HCT116 (cell line): ENCODE measurements at regions not wholly inside any gene's neighbourhood (a gene's known extent, or its start where the extent isn't known, plus 50 kb on each side); places are given as distances from the start of the nearest gene placed in this dataset.

Experiments
- ATAC-seq: fragments of 200-7000 bp; cut with Tn5 transposase; 2 replicates; pipeline ENCODE4 v1.9.1; 2020; ENCODE audit warnings: mild to moderate bottlenecking, moderate library complexity
- BruUV-seq: library from RNA; stranded (reverse); fragments of 400-500 nt; replicated peaks from 2 replicates; lab custom pipeline; 2021; lab: Mats Ljungman, UMichigan
- CTCF ChIA-PET: fragments of 300-600 bp; sonication (Branson Sonifier 250); formaldehyde crosslinking; loops from one replicate; lab custom pipeline; 2021; ENCODE audit warnings: antibody characterized with exemption; lab: Charles Lee
- POLR2A ChIA-PET: fragments of 300-600, 350-600 bp; sonication (Branson Sonifier 250); formaldehyde crosslinking; loops from one replicate; lab custom pipeline; 2021; ENCODE audit warnings: antibody characterized with exemption; lab: Charles Lee
- RAD21 ChIA-PET, 2 experiments: fragments of 300-600 bp; sonication (Branson Sonifier 250); formaldehyde crosslinking; loops; one replicate each; lab custom pipeline; 2023; ENCODE audit warnings: low total read pairs in 2 of 2; ENCODE audit not compliant: uncharacterized antibody in 2 of 2, unreplicated experiment in 2 of 2, low non-redundant PET in 1 of 2; lab: Charles Lee
- DNase-seq: peaks from one replicate; pipeline ENCODE4 v3.0.0-alpha.2; 2010; ENCODE audit warnings: low read depth, low spot score
- H2AFZ ChIP-seq: fragments of 200-600 bp; shearing (Covaris generic), sonication (generic); 2 replicates; pipeline ENCODE4 v1.6.1; 2017; ENCODE audit warnings: low read depth, mixed run types, mixed read lengths, antibody characterized with exemption, low read length; ENCODE audit not compliant: poor library complexity, severe bottlenecking
- H3K27ac ChIP-seq: 2 replicates; pipeline ENCODE4 v1.5.1; 2012; ENCODE audit warnings: low read depth, low read length
- H3K27me3 ChIP-seq: fragments of 200-600 bp; sonication (generic); 2 replicates; pipeline ENCODE4 v1.6.1; 2016; ENCODE audit warnings: mixed run types, low read length, mixed read lengths; ENCODE audit not compliant: insufficient read depth
- H3K36me3 ChIP-seq, 2 experiments: fragments of 200-500 bp in 1 of 2; fragments of 200-600 bp in 1 of 2; sonication (Bioruptor generic) in 1 of 2; sonication (generic) in 1 of 2; 2 replicates each; pipeline versions ENCODE4 v1.5.1 to v1.6.1; 2014 to 2016; ENCODE audit warnings: low read length in 2 of 2, inconsistent platforms in 1 of 2, mixed read lengths in 1 of 2, mixed run types in 1 of 2; ENCODE audit not compliant: insufficient read depth in 2 of 2, control insufficient read depth in 1 of 2
- H3K4me1 ChIP-seq, 2 experiments: fragments of 200-600 bp in 1 of 2; sonication (generic) in 1 of 2; 2 replicates each; pipeline versions ENCODE4 v1.5.1 to v1.6.1; 2012 to 2017; ENCODE audit warnings: low read length in 2 of 2, inconsistent platforms in 1 of 2, mild to moderate bottlenecking in 1 of 2, mixed read lengths in 1 of 2, mixed run types in 1 of 2, moderate library complexity in 1 of 2; ENCODE audit not compliant: insufficient read depth in 2 of 2, control insufficient read depth in 1 of 2
- H3K4me2 ChIP-seq: fragments of 200-600 bp; sonication (generic); 2 replicates; pipeline ENCODE4 v1.6.1; 2017; ENCODE audit warnings: mixed run types, low read length, mixed read lengths
- H3K4me3 ChIP-seq, 2 experiments: fragments of 200-600 bp in 1 of 2; sonication (generic) in 1 of 2; replicated peaks in 1 of 2; 2 replicates each; pipeline ENCODE4 v1.5.1; 2011 to 2016; ENCODE audit warnings: low read length in 2 of 2, control low read depth in 1 of 2, low read depth in 1 of 2, mild to moderate bottlenecking in 1 of 2, mixed read lengths in 1 of 2, mixed run types in 1 of 2
- H3K79me2 ChIP-seq: fragments of 200-600 bp; sonication (generic); 2 replicates; pipeline ENCODE4 v1.6.1; 2017; ENCODE audit warnings: mild to moderate bottlenecking, mixed run types, low read length, moderate library complexity, mixed read lengths; ENCODE audit not compliant: insufficient read depth
- H3K9ac ChIP-seq: fragments of 200-600 bp; sonication (generic); 2 replicates; pipeline ENCODE4 v1.6.1; 2016; ENCODE audit warnings: low read length, mixed read lengths
- H3K9me2 ChIP-seq: fragments of 200-600 bp; sonication (generic), shearing (Covaris generic); 2 replicates; pipeline ENCODE4 v1.6.1; 2017; ENCODE audit warnings: mixed run types, mild to moderate bottlenecking, moderate library complexity; ENCODE audit not compliant: insufficient read depth
- H3K9me3 ChIP-seq, 2 experiments: fragments of 200-500 bp in 1 of 2; fragments of 200-600 bp in 1 of 2; sonication (Bioruptor generic) in 1 of 2; sonication (generic) in 1 of 2; 2 replicates each; pipeline ENCODE4 v1.6.1; 2014 to 2017; ENCODE audit warnings: low read length in 2 of 2, mixed read lengths in 2 of 2, inconsistent platforms in 1 of 2, low read depth in 1 of 2, mild to moderate bottlenecking in 1 of 2, mixed run types in 1 of 2, moderate library complexity in 1 of 2; ENCODE audit not compliant: control insufficient read depth in 1 of 2, insufficient read depth in 1 of 2
- H4K20me1 ChIP-seq: fragments of 200-600 bp; sonication (generic), shearing (Covaris generic); 2 replicates; pipeline ENCODE4 v1.6.1; 2017; ENCODE audit warnings: mixed run types, mild to moderate bottlenecking, moderate library complexity; ENCODE audit not compliant: insufficient read depth
- ATF3 ChIP-seq: IDR thresholded peaks from 2 replicates; pipeline ENCODE4 v1.6.1; 2012
- CBX3 ChIP-seq: IDR thresholded peaks from 2 replicates; pipeline ENCODE4 v1.6.1; 2012; ENCODE audit warnings: low read depth
- CTCF ChIP-seq, 3 experiments: fragments of 200-600 bp in 1 of 3; sonication (generic) in 1 of 3; IDR thresholded peaks in 2 of 3; conservative IDR thresholded peaks in 1 of 3; 2 replicates each; pipeline ENCODE4 v1.5.1; 2012 to 2017; ENCODE audit warnings: low read depth in 2 of 3, low read length in 2 of 3, antibody characterized with exemption in 1 of 3, borderline replicate concordance in 1 of 3, control low read depth in 1 of 3, mild to moderate bottlenecking in 1 of 3, mixed read lengths in 1 of 3, mixed run types in 1 of 3, moderate library complexity in 1 of 3; ENCODE audit not compliant: insufficient read depth in 1 of 3
- EZH2phosphoT487 ChIP-seq: fragments of 200-600 bp; IDR thresholded peaks from 2 replicates; pipeline ENCODE4 v1.6.1; 2018; ENCODE audit warnings: antibody characterized with exemption, borderline replicate concordance
- FOSL1 ChIP-seq: IDR thresholded peaks from 2 replicates; pipeline ENCODE4 v1.6.1; 2012; ENCODE audit warnings: low read depth
- JUND ChIP-seq: IDR thresholded peaks from 2 replicates; pipeline ENCODE4 v1.6.1; 2012
- POLR2A ChIP-seq: IDR thresholded peaks from 2 replicates; pipeline ENCODE4 v1.7.0; 2011; ENCODE audit warnings: borderline replicate concordance; ENCODE audit not compliant: insufficient read depth, insufficient read length; ENCODE audit errors: extremely low read depth
- RAD21 ChIP-seq: IDR thresholded peaks from 2 replicates; pipeline ENCODE4 v1.6.1; 2012; ENCODE audit warnings: low read depth, mild to moderate bottlenecking
- SIN3A ChIP-seq: IDR thresholded peaks from 2 replicates; pipeline ENCODE4 v1.6.1; 2012; ENCODE audit warnings: low read depth
- SP1 ChIP-seq: IDR thresholded peaks from 2 replicates; pipeline ENCODE4 v1.6.1; 2012; ENCODE audit warnings: low read depth
- SRF ChIP-seq: IDR thresholded peaks from 2 replicates; pipeline ENCODE4 v1.6.1; 2012; ENCODE audit warnings: low read depth
- TCF7L2 ChIP-seq: IDR thresholded peaks from 2 replicates; pipeline ENCODE4 v1.7.0; 2011; ENCODE audit warnings: borderline replicate concordance, inconsistent platforms; ENCODE audit not compliant: insufficient read depth, insufficient read length; ENCODE audit errors: extremely low read depth
- YY1 ChIP-seq: IDR thresholded peaks from 2 replicates; pipeline ENCODE4 v1.6.1; 2011; ENCODE audit warnings: low read length, low read depth, moderate library complexity, mild to moderate bottlenecking; ENCODE audit not compliant: insufficient replicate concordance; ENCODE audit errors: extremely low read depth
- intact Hi-C: fragments of 100-400 bp; cut with micrococcal nuclease; formaldehyde crosslinking; loops from 2 replicates; pipeline ENCODE4 v1.10.0; 2022
- TF ChIP-seq, protein P1 (sequence below): IDR thresholded peaks from 2 replicates; pipeline ENCODE4 v1.6.1; 2011; ENCODE audit warnings: mild to moderate bottlenecking, low read length, moderate library complexity; ENCODE audit not compliant: insufficient replicate concordance; ENCODE audit errors: extremely low read depth

DNA sequence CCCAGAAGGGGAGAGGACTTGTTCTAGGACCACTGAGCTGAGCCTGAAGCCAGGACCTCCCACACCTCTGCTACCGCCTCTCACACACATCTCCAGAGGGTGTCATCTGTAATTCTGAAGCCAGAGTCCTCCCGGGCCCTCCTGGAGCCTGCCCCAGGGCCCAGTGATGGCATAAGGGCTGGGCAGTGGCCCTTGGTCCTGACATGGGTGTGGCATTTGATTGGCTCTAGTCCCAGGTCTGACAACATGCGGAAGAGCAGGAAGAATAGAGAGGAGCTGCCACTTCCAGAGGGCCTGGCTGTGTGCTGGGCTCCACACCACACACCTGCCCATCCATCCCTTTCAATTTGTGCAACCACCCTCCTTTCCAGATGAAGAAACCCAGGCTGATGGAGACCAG is 144.3 kb upstream of the GSC start:
- H3K79me2 ChIP-seq = no peaks in the 10 kb centered on the region
- H3K36me3 ChIP-seq = no peaks in the 10 kb centered on the region
- no peaks in the 10 kb centered on the region for H3K9me3 ChIP-seq
- peaks cover 14% of the 10 kb centered on the region; the same call in 1 of the 2 replicates for H3K27me3 ChIP-seq
- no peak overlapping the region for H3K27ac ChIP-seq
- H2AFZ ChIP-seq = no peak overlapping the region
- TF ChIP-seq EZH2phosphoT487 = no peak
- no peak for TF ChIP-seq YY1
- TF ChIP-seq CTCF (IDR thresholded peaks at IDR 0.05 in 2 of 3, conservative IDR thresholded peaks at IDR 0.05 in 1 of 3; ENCODE audit: borderline replicate concordance in 1 of 3, insufficient read depth in 1 of 3, low read depth in 2 of 3, low read length in 2 of 3) = no peak
- TF ChIP-seq FOSL1 = no peak
- TF ChIP-seq, all 23 proteins: peak for 0
- H3K4me1 ChIP-seq = peaks cover 2 to 10% of the 10 kb centered on the region in 2 experiments; a peak in 2 of 4 replicates
- ChIA-PET RAD21 (no interaction called here), CTCF (no interaction called here), POLR2A (no interaction called here)
- H3K9ac ChIP-seq = no peak overlapping the region
- no peaks in the 10 kb centered on the region for H3K9me2 ChIP-seq
- BruUV-seq = no TSS peak
- no peaks in the 10 kb centered on the region for H4K20me1 ChIP-seq
- H3K4me2 ChIP-seq = no peak overlapping the region
- DNase-seq (no peak), ATAC-seq (no peak)
- no peak overlapping the region for H3K4me3 ChIP-seq
- intact Hi-C loops = no loop called here

DNA sequence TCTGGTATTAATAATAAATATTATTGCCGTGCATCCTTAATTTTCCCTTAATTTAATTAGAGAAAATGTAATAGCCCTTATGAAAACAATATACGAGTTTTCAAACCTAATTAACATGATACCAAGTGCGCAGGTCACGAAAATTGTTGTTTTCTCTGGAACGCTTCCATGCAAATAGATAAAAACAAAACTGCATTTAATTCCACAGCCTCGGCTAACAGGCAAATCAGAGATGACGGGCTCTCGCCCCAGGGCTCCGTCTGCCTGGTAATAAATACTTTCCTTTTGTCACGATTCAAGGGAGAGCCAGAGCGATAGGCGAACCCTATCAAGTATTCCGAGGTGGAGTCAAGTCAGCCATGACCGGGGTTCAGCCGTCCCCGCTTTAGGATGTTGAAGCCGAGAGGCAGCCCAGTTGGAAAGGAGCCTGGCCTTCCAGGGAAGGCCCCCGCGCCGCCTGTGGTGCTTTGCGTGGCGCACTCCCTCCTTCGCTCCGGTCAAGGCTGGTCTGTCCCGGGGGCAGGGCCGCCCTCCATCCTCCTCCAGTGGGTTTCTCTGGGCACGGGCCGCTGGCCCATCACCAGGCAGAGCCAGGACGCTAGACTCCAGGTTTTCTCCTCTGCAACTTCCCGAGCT is 137.8 kb upstream of the GSC start:
- H3K4me1 ChIP-seq = no peaks in the 10 kb centered on the region
- H3K9me3 ChIP-seq = no peaks in the 10 kb centered on the region
- CTCF ChIA-PET = no interaction called here
- DNase-seq (no peak), ATAC-seq (no peak)
- no peak overlapping the region for H2AFZ ChIP-seq
- POLR2A ChIA-PET = no interaction called here
- RAD21 ChIA-PET = no interaction called here
- H3K27ac ChIP-seq = no peak overlapping the region
- no peak overlapping the region for H3K4me2 ChIP-seq
- no TSS peak for BruUV-seq
- H3K36me3 ChIP-seq = no peaks in the 10 kb centered on the region
- H3K79me2 ChIP-seq = no peaks in the 10 kb centered on the region
- H3K9me2 ChIP-seq = no peaks in the 10 kb centered on the region
- intact Hi-C loops = no loop called here
- no peak overlapping the region for H3K4me3 ChIP-seq
- no peaks in the 10 kb centered on the region for H4K20me1 ChIP-seq
- H3K9ac ChIP-seq = no peak overlapping the region
- H3K27me3 ChIP-seq = peaks cover 15% of the 10 kb centered on the region
- no peak for TF ChIP-seq EZH2phosphoT487
- TF ChIP-seq RAD21 = no peak
- TF ChIP-seq SP1 = no peak
- TF ChIP-seq JUND = no peak
- TF ChIP-seq, protein P1, sequence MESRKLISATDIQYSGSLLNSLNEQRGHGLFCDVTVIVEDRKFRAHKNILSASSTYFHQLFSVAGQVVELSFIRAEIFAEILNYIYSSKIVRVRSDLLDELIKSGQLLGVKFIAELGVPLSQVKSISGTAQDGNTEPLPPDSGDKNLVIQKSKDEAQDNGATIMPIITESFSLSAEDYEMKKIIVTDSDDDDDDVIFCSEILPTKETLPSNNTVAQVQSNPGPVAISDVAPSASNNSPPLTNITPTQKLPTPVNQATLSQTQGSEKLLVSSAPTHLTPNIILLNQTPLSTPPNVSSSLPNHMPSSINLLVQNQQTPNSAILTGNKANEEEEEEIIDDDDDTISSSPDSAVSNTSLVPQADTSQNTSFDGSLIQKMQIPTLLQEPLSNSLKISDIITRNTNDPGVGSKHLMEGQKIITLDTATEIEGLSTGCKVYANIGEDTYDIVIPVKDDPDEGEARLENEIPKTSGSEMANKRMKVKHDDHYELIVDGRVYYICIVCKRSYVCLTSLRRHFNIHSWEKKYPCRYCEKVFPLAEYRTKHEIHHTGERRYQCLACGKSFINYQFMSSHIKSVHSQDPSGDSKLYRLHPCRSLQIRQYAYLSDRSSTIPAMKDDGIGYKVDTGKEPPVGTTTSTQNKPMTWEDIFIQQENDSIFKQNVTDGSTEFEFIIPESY = no peak
- TF ChIP-seq TCF7L2 = no peak
- no peak for TF ChIP-seq ATF3
- TF ChIP-seq POLR2A = no peak
- TF ChIP-seq SIN3A = no peak
- no peak for TF ChIP-seq CTCF (IDR thresholded peaks at IDR 0.05 in 2 of 3, conservative IDR thresholded peaks at IDR 0.05 in 1 of 3; ENCODE audit: borderline replicate concordance in 1 of 3, insufficient read depth in 1 of 3, low read depth in 2 of 3, low read length in 2 of 3)
- TF ChIP-seq SRF = no peak
- TF ChIP-seq CBX3 = no peak
